NB4 (cell line): ENCODE measurements at regions not wholly inside any gene's neighbourhood (a gene's known extent, or its start where the extent isn't known, plus 50 kb on each side); places are given as distances from the start of the nearest gene placed in this dataset.

Source experiments
- MYC ChIP-seq: IDR thresholded peaks from 2 replicates; pipeline ENCODE4 v1.6.1; 2011; ENCODE audit warnings: low read depth, low read length
- POLR2A ChIP-seq: IDR thresholded peaks from 2 replicates; pipeline ENCODE4 v1.6.1; 2011; ENCODE audit warnings: mild to moderate bottlenecking; ENCODE audit not compliant: insufficient read length; ENCODE audit errors: extremely low read depth
- TF ChIP-seq, protein P1 (sequence below): IDR thresholded peaks from one replicate; pipeline ENCODE4 v1.5.1; 2012; ENCODE audit warnings: low read depth, low read length
- TF ChIP-seq, protein P2 (sequence below): IDR thresholded peaks from 2 replicates; pipeline ENCODE4 v1.6.1; 2011; ENCODE audit warnings: low read depth, low read length

DNA sequence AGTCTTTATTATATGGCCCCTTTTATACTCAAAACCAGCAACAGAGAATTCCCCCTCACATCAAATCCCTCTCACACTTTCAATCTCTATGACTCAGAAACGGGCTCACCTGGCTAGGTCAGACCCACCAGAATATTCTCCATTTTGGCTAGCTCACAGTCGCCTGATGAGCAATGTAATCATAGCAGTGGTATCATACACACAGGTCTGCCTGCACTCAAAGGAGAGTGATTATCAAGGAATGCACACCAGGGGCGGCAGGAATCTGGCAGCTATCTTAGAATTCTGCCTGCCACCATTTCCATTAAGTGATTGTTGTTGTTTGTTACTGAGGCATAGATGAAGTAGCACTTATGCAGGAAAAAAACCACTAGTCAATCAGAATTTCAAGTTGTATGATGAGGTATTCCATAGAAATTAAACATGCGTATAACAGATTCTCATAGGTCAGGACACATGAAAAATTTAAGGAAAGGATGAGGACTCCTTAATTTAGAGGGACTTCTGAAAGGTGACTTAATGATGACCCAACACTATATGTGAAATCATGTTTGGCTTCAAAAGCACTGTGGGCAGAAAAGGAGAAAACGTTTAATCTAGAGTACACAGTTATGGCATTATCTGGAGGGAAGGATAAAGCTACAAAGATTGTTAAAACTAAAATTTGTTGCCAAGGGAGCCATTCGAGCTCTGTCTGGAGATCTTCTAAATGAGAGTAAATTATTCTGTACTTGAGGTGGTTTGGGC lies 185.8 kb upstream of the DDI1 start:
- TF ChIP-seq MYC: no peak
- TF ChIP-seq POLR2A: no peak
- TF ChIP-seq, protein P1, sequence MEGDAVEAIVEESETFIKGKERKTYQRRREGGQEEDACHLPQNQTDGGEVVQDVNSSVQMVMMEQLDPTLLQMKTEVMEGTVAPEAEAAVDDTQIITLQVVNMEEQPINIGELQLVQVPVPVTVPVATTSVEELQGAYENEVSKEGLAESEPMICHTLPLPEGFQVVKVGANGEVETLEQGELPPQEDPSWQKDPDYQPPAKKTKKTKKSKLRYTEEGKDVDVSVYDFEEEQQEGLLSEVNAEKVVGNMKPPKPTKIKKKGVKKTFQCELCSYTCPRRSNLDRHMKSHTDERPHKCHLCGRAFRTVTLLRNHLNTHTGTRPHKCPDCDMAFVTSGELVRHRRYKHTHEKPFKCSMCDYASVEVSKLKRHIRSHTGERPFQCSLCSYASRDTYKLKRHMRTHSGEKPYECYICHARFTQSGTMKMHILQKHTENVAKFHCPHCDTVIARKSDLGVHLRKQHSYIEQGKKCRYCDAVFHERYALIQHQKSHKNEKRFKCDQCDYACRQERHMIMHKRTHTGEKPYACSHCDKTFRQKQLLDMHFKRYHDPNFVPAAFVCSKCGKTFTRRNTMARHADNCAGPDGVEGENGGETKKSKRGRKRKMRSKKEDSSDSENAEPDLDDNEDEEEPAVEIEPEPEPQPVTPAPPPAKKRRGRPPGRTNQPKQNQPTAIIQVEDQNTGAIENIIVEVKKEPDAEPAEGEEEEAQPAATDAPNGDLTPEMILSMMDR: no peak
- TF ChIP-seq, protein P2, sequence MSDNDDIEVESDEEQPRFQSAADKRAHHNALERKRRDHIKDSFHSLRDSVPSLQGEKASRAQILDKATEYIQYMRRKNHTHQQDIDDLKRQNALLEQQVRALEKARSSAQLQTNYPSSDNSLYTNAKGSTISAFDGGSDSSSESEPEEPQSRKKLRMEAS: no peak
